ENCODE measurements at regions not wholly inside any gene's neighbourhood (a gene's known extent, or its start where the extent isn't known, plus 50 kb on each side); places are given as distances from the start of the nearest gene placed in this dataset.
"Not testable (repeated sequence)": the region's sequence is repeated elsewhere in the genome, so short reads cannot be mapped to it uniquely, and the experiment has no call there.

- DNase-seq (ENCODE audit: low spot score), result no peak
- no peak for TF ChIP-seq CTCF (IDR thresholded peaks at IDR 0.05; ENCODE audit: extremely low read depth, insufficient read depth, missing control alignments)
- in situ Hi-C loops (cut with MboI; ENCODE audit: low pct_unique_long_range_greater_than_20kb, low sequenced_read_pairs, unreplicated experiment), result no loop called here
These were observed 546.2 kb downstream of the TMEM135 start for GRCh38 chr11:87583931-87584330.

DNA sequence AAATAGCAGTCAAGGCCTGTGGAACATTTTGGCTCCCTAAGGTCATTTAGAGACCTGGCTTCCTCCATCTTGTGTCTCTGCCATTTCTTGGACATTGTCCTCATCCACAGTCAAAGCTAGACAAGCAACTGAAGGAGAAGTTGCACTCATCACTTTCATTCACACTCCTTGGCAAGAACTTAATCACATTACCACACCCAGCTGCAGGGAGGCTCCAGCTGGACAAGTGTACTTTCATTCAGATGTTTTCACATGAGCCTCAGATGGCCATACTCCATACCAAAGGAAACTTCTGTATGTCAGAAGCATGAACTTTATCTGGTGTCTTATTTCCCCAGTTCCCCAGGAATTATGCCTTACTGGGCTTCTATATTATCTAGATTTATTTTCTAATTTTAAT is 537.4 kb downstream of the TMEM135 start:
- no peak for TF ChIP-seq CTCF (IDR thresholded peaks at IDR 0.05; ENCODE audit: extremely low read depth, insufficient read depth, missing control alignments)
- in situ Hi-C loops (cut with MboI; ENCODE audit: low pct_unique_long_range_greater_than_20kb, low sequenced_read_pairs, unreplicated experiment), result no loop called here
- no peak for DNase-seq (ENCODE audit: low spot score)

- no peak for TF ChIP-seq CTCF (IDR thresholded peaks at IDR 0.05; ENCODE audit: extremely low read depth, insufficient read depth, missing control alignments)
- no peak for DNase-seq (ENCODE audit: low spot score)
- in situ Hi-C loops (cut with MboI; ENCODE audit: low pct_unique_long_range_greater_than_20kb, low sequenced_read_pairs, unreplicated experiment), result no loop called here
These were observed 536.5 kb downstream of the TMEM135 start for GRCh38 chr11:87574193-87574592.

GRCh38 chr11:87573708-87574107 is 536.0 kb downstream of the TMEM135 start:
- no peak for TF ChIP-seq CTCF (IDR thresholded peaks at IDR 0.05; ENCODE audit: extremely low read depth, insufficient read depth, missing control alignments)
- in situ Hi-C loops (cut with MboI; ENCODE audit: low pct_unique_long_range_greater_than_20kb, low sequenced_read_pairs, unreplicated experiment), result no loop called here
- DNase-seq (ENCODE audit: low spot score), result no peak

DNA sequence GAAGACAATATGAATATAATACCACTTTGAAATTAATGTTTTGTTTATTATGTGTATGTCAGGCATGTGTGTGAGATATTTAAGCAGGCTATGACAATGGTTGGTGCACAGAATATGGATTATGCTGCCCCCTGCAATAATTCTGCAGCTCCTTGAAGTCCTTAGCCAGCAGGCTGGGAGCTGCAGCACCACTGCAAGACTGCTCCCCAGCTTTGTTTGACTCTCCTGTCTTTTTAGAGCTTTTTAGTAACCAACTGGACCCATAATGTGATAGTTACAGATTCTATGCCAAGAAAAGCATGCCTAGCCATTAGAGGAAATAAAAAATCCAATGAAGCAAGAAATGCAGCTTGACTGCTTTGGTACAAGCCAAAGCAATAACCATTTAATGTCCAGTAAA is 535.1 kb downstream of the TMEM135 start:
- in situ Hi-C loops (cut with MboI; ENCODE audit: low pct_unique_long_range_greater_than_20kb, low sequenced_read_pairs, unreplicated experiment), result no loop called here
- no peak for TF ChIP-seq CTCF (IDR thresholded peaks at IDR 0.05; ENCODE audit: extremely low read depth, insufficient read depth, missing control alignments)
- no peak for DNase-seq (ENCODE audit: low spot score)

DNA sequence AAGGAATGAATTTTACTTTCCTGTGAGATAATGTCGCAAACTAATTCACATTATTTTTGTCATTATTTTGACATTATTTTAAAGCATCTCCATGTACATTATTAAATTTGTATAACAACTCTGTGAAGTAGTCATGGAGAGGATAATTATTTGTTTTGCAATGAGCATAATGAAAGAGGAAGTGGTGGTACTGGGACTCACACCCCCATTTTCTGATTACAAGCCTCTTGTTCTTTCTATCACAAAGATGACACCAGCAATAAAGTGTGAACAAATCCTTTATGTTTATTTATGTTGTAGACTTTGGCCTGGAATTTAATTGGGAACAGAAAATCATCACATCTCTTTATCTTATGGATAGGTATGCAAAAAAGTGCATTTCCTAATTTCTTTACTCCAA is 522.6 kb downstream of the TMEM135 start:
- in situ Hi-C loops (cut with MboI; ENCODE audit: low pct_unique_long_range_greater_than_20kb, low sequenced_read_pairs, unreplicated experiment), result no loop called here
- no peak for DNase-seq (ENCODE audit: low spot score)
- TF ChIP-seq CTCF (IDR thresholded peaks at IDR 0.05; ENCODE audit: extremely low read depth, insufficient read depth, missing control alignments), result no peak

- in situ Hi-C loops (cut with MboI; ENCODE audit: low pct_unique_long_range_greater_than_20kb, low sequenced_read_pairs, unreplicated experiment); DNase-seq (ENCODE audit: low spot score): not testable (repeated sequence)
These were observed 522.1 kb downstream of the TMEM135 start for GRCh38 chr11:87559852-87560251.
